Hepatocyte (in vitro differentiated cells): ENCODE measurements at regions not wholly inside any gene's neighbourhood (a gene's known extent, or its start where the extent isn't known, plus 50 kb on each side); places are given as distances from the start of the nearest gene placed in this dataset.

Source experiments
- EZH2 ChIP-seq: fragments of 200-600 bp; sonication (generic); IDR thresholded peaks from 2 replicates; pipeline ENCODE4 v1.6.1; 2016; ENCODE audit warnings: antibody characterized with exemption, mild to moderate bottlenecking, borderline replicate concordance
- EZH2phosphoT487 ChIP-seq: fragments of 200-600 bp; sonication (generic); IDR thresholded peaks from one replicate; pipeline ENCODE4 v1.6.1; 2018; ENCODE audit warnings: antibody characterized with exemption, mild to moderate bottlenecking, low read depth, moderate library complexity; ENCODE audit not compliant: unreplicated experiment, severe bottlenecking
- TF ChIP-seq, protein P1 (sequence below): fragments of 200-600 bp; sonication (generic); IDR thresholded peaks from 2 replicates; pipeline ENCODE4 v1.5.1; 2016; ENCODE audit warnings: antibody characterized with exemption, mild to moderate bottlenecking; ENCODE audit not compliant: poor library complexity

DNA sequence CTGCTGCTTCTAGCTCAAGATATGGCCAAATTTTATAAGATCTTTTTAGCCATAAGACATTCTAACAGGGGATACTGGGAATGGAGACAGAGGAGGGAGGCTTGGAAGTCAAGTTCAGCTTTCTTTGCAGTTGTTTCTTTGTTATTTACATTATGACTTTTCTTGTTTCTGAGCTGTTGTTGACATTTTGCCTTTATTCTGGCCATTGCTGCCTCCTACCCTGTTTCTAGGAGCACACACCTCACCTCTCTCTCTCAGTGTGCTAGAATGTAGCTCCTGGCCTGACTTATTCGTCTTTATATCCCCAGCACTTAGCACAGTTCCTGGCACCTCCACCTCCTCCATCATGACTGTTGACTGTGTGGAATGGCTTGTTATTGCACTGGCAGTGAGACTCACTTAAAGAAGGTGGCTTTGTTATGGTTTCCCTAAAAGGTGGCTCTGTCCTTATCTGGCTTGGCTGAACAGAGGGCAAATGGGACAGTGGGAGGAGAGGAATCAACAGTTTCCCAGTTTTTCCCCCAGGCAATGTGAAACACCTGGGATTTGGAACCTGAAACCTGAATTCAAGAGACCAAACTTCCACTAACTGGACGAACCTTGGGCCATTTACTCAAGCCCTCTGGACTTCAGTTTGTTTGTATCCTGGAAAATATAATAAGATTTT, 76.1 kb upstream of the PPP2R5A start:
- TF ChIP-seq, protein P1, sequence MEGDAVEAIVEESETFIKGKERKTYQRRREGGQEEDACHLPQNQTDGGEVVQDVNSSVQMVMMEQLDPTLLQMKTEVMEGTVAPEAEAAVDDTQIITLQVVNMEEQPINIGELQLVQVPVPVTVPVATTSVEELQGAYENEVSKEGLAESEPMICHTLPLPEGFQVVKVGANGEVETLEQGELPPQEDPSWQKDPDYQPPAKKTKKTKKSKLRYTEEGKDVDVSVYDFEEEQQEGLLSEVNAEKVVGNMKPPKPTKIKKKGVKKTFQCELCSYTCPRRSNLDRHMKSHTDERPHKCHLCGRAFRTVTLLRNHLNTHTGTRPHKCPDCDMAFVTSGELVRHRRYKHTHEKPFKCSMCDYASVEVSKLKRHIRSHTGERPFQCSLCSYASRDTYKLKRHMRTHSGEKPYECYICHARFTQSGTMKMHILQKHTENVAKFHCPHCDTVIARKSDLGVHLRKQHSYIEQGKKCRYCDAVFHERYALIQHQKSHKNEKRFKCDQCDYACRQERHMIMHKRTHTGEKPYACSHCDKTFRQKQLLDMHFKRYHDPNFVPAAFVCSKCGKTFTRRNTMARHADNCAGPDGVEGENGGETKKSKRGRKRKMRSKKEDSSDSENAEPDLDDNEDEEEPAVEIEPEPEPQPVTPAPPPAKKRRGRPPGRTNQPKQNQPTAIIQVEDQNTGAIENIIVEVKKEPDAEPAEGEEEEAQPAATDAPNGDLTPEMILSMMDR: no peak
- TF ChIP-seq EZH2 (no peak), EZH2phosphoT487 (no peak)
